ENCODE measurements at regions not wholly inside any gene's neighbourhood (a gene's known extent, or its start where the extent isn't known, plus 50 kb on each side); places are given as distances from the start of the nearest gene placed in this dataset.

GRCh38 chr1:91123319-91123718 is 101.5 kb upstream of the ZNF644 start:
- Histone ChIP-seq H3K27me3 (ENCODE audit: control insufficient read depth, insufficient read depth, low read length) (no peaks in the 10 kb centered on the region), H3K4me2 (ENCODE audit: extremely low read depth, insufficient read depth, low read length) (no peak overlapping the region), H3K79me2 (ENCODE audit: control insufficient read depth, insufficient read depth, low read length) (no peaks in the 10 kb centered on the region), H3K27ac (ENCODE audit: insufficient read depth, low read length) (no peak overlapping the region), H4K20me1 (ENCODE audit: control insufficient read depth, extremely low read depth, insufficient read depth, low read length) (no peaks in the 10 kb centered on the region), H3K9ac (ENCODE audit: insufficient read depth, low read length) (no peak overlapping the region), H2AFZ (ENCODE audit: low read length) (no peak overlapping the region), H3K4me1 (ENCODE audit: control insufficient read depth, extremely low read depth, insufficient read depth, low read length) (no peaks in the 10 kb centered on the region), H3K4me3 (replicated peaks in 1 of 4; ENCODE audit: control extremely low read depth in 1 of 4, insufficient read depth in 1 of 4, low read depth in 3 of 4, low read length in 4 of 4) (no peak overlapping the region), H3K9me3 (ENCODE audit: control insufficient read depth, insufficient read depth, low read depth, low read length) (no peaks in the 10 kb centered on the region), H3K36me3 (ENCODE audit: control insufficient read depth, insufficient read depth, low read length) (no peaks in the 10 kb centered on the region)
- TF ChIP-seq EZH2 (IDR thresholded peaks at IDR 0.05; ENCODE audit: low read length, missing control alignments) (no peak), CTCF (conservative IDR thresholded peaks at IDR 0.05 in 1 of 2, IDR thresholded peaks at IDR 0.05 in 1 of 2; ENCODE audit: low read depth in 1 of 2, low read length in 2 of 2) (no peak)
- DNase-seq (ENCODE audit: low read depth in 2 of 2), result no peak

GRCh38 chr1:91122106-91122717 is 100.4 kb upstream of the ZNF644 start:
- Histone ChIP-seq H2AFZ (ENCODE audit: low read length) (no peak overlapping the region), H3K9me3 (ENCODE audit: control insufficient read depth, insufficient read depth, low read depth, low read length) (no peaks in the 10 kb centered on the region), H3K4me2 (ENCODE audit: extremely low read depth, insufficient read depth, low read length) (no peak overlapping the region), H3K4me1 (ENCODE audit: control insufficient read depth, extremely low read depth, insufficient read depth, low read length) (no peaks in the 10 kb centered on the region), H3K4me3 (replicated peaks in 1 of 4; ENCODE audit: control extremely low read depth in 1 of 4, insufficient read depth in 1 of 4, low read depth in 3 of 4, low read length in 4 of 4) (no peak overlapping the region), H3K79me2 (ENCODE audit: control insufficient read depth, insufficient read depth, low read length) (no peaks in the 10 kb centered on the region), H3K27ac (ENCODE audit: insufficient read depth, low read length) (no peak overlapping the region), H4K20me1 (ENCODE audit: control insufficient read depth, extremely low read depth, insufficient read depth, low read length) (no peaks in the 10 kb centered on the region), H3K9ac (ENCODE audit: insufficient read depth, low read length) (no peak overlapping the region), H3K27me3 (ENCODE audit: control insufficient read depth, insufficient read depth, low read length) (no peaks in the 10 kb centered on the region), H3K36me3 (ENCODE audit: control insufficient read depth, insufficient read depth, low read length) (no peaks in the 10 kb centered on the region)
- DNase-seq (ENCODE audit: low read depth in 2 of 2), result no peak
- no peak for TF ChIP-seq EZH2 (IDR thresholded peaks at IDR 0.05; ENCODE audit: low read length, missing control alignments)
- TF ChIP-seq CTCF (conservative IDR thresholded peaks at IDR 0.05 in 1 of 2, IDR thresholded peaks at IDR 0.05 in 1 of 2; ENCODE audit: low read depth in 1 of 2, low read length in 2 of 2), result no peak

GRCh38 chr1:91121366-91121765 is 99.5 kb upstream of the ZNF644 start:
- no peak overlapping the region for H3K9ac ChIP-seq (ENCODE audit: insufficient read depth, low read length)
- no peaks in the 10 kb centered on the region for H3K36me3 ChIP-seq (ENCODE audit: control insufficient read depth, insufficient read depth, low read length)
- no peak for TF ChIP-seq EZH2 (IDR thresholded peaks at IDR 0.05; ENCODE audit: low read length, missing control alignments)
- no peak for TF ChIP-seq CTCF (conservative IDR thresholded peaks at IDR 0.05 in 1 of 2, IDR thresholded peaks at IDR 0.05 in 1 of 2; ENCODE audit: low read depth in 1 of 2, low read length in 2 of 2)
- H3K9me3 ChIP-seq (ENCODE audit: control insufficient read depth, insufficient read depth, low read depth, low read length), result no peaks in the 10 kb centered on the region
- no peak overlapping the region for H2AFZ ChIP-seq (ENCODE audit: low read length)
- H3K79me2 ChIP-seq (ENCODE audit: control insufficient read depth, insufficient read depth, low read length), result no peaks in the 10 kb centered on the region
- H4K20me1 ChIP-seq (ENCODE audit: control insufficient read depth, extremely low read depth, insufficient read depth, low read length), result no peaks in the 10 kb centered on the region
- DNase-seq (ENCODE audit: low read depth in 2 of 2), result no peak
- no peak overlapping the region for H3K4me3 ChIP-seq (replicated peaks in 1 of 4; ENCODE audit: control extremely low read depth in 1 of 4, insufficient read depth in 1 of 4, low read depth in 3 of 4, low read length in 4 of 4)
- H3K4me1 ChIP-seq (ENCODE audit: control insufficient read depth, extremely low read depth, insufficient read depth, low read length), result no peaks in the 10 kb centered on the region
- no peak overlapping the region for H3K4me2 ChIP-seq (ENCODE audit: extremely low read depth, insufficient read depth, low read length)
- no peaks in the 10 kb centered on the region for H3K27me3 ChIP-seq (ENCODE audit: control insufficient read depth, insufficient read depth, low read length)
- no peak overlapping the region for H3K27ac ChIP-seq (ENCODE audit: insufficient read depth, low read length)

Measured in fibroblast of lung (primary cell).